ENCODE measurements at regions not wholly inside any gene's neighbourhood (a gene's known extent, or its start where the extent isn't known, plus 50 kb on each side); places are given as distances from the start of the nearest gene placed in this dataset.

GRCh38 chr18:42258301-42258965 lies 303.4 kb downstream of the PIK3C3 start:
- no peak for DNase-seq (ENCODE audit: low read depth)
- H3K4me3 ChIP-seq (ENCODE audit: low read depth, low read length): no peak overlapping the region
- TF ChIP-seq CTCF (IDR thresholded peaks at IDR 0.05; ENCODE audit: control insufficient read depth, extremely low read depth, insufficient read depth): no peak

GRCh38 chr18:42261731-42262130 lies 306.7 kb downstream of the PIK3C3 start:
- no peak for TF ChIP-seq CTCF (IDR thresholded peaks at IDR 0.05; ENCODE audit: control insufficient read depth, extremely low read depth, insufficient read depth)
- DNase-seq (ENCODE audit: low read depth): no peak
- H3K4me3 ChIP-seq (ENCODE audit: low read depth, low read length): no peak overlapping the region

DNA sequence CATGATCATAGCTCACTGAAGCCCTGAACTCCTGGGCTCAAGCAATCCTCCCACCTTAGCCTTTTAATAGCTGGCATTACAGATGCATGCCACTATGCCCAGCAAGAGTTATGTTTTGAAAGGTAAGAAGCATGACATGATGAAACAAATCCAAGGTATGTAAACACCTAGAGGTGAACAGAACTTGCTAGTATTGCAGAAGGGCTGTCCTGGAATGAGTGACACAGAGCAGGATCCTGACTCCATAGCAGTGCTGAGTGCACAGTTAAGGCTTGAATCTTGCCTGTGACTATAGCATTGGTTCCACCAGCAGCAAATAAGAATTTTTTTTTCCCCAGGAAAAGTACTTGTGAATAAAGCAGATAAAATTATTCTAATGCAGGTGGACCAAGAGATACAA lies 309.5 kb downstream of the PIK3C3 start:
- no peak overlapping the region for H3K4me3 ChIP-seq (ENCODE audit: low read depth, low read length)
- TF ChIP-seq CTCF (IDR thresholded peaks at IDR 0.05; ENCODE audit: control insufficient read depth, extremely low read depth, insufficient read depth): no peak
- no peak for DNase-seq (ENCODE audit: low read depth)

DNA sequence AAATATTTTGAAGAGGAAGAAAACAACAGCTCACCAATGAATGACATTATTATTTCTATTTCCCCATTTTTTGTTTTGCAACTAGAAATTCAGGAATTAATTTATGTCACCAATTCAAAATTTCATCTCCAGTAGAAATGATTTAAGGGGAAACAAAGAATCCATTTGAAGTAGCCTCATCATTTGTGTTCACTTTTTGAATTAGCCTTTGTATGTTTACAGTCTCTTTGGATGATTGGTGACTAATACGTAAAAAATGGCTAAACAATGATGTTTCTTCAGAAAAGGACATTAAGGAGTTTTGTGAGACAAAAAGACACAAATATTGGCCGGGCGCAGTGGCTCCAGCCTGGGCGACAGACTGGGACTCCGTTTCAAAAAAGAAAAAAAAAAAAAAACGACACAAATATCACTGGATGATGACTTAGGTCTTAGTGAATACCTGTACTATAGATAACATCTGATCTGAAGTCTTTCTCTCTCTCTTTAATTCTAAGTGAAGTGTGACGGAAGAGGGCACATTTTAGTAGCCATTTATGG lies 313.2 kb downstream of the PIK3C3 start:
- H3K4me3 ChIP-seq (ENCODE audit: low read depth, low read length): no peak overlapping the region
- no peak for DNase-seq (ENCODE audit: low read depth)
- TF ChIP-seq CTCF (IDR thresholded peaks at IDR 0.05; ENCODE audit: control insufficient read depth, extremely low read depth, insufficient read depth): no peak

- no peak overlapping the region for H3K4me3 ChIP-seq (ENCODE audit: low read depth, low read length)
- no peak for TF ChIP-seq CTCF (IDR thresholded peaks at IDR 0.05; ENCODE audit: control insufficient read depth, extremely low read depth, insufficient read depth)
- no peak for DNase-seq (ENCODE audit: low read depth)
Observed at GRCh38 chr18:42268798-42269197, 313.8 kb downstream of the PIK3C3 start.

GRCh38 chr18:42271647-42272414 lies 316.8 kb downstream of the PIK3C3 start:
- TF ChIP-seq CTCF (IDR thresholded peaks at IDR 0.05; ENCODE audit: control insufficient read depth, extremely low read depth, insufficient read depth): no peak
- DNase-seq (ENCODE audit: low read depth): no peak
- H3K4me3 ChIP-seq (ENCODE audit: low read depth, low read length): no peak overlapping the region

Measured in LNCaP clone FGC (cell line).